T47D (cell line): ENCODE measurements at regions not wholly inside any gene's neighbourhood (a gene's known extent, or its start where the extent isn't known, plus 50 kb on each side); places are given as distances from the start of the nearest gene placed in this dataset.

Experiments used
- DNase-seq, 2 experiments: peaks; one replicate each; pipeline versions ENCODE4 v3.0.0 to v3.0.0-alpha.2; 2011 to 2012; ENCODE audit warnings: low read depth in 1 of 2, low spot score in 1 of 2
- JUND ChIP-seq: IDR thresholded peaks from 2 replicates; pipeline ENCODE4 v1.6.1; 2012; ENCODE audit warnings: low read depth
- in situ Hi-C: cut with HindIII; loops from 2 replicates; pipeline ENCODE4 v1.10.0; 2016; ENCODE audit warnings: low sequenced_read_pairs, low pct_unique_long_range_greater_than_20kb

GRCh38 chr21:22399681-22400514 lies 1401.7 kb downstream of the NCAM2 start:
- TF ChIP-seq JUND = peak; percentile 96
- peak in 1 of 2 experiments; percentile 95 for DNase-seq
- in situ Hi-C loops = no loop called here

GRCh38 chr21:22409571-22409970 lies 1411.4 kb downstream of the NCAM2 start:
- no peak for TF ChIP-seq JUND
- in situ Hi-C loops = no loop called here
- no peak for DNase-seq

GRCh38 chr21:22416555-22416954 lies 1418.3 kb downstream of the NCAM2 start:
- DNase-seq = no peak
- in situ Hi-C loops = no loop called here
- TF ChIP-seq JUND = no peak

GRCh38 chr21:22421416-22422180 lies 1423.4 kb downstream of the NCAM2 start:
- in situ Hi-C loops = no loop called here
- DNase-seq = no peak
- no peak for TF ChIP-seq JUND

- in situ Hi-C loops = no loop called here
- DNase-seq = no peak
Measured at GRCh38 chr21:22438428-22439086, 1440.3 kb downstream of the NCAM2 start.

GRCh38 chr21:22444990-22445389 lies 1446.8 kb downstream of the NCAM2 start:
- no peak for DNase-seq
- no peak for TF ChIP-seq JUND
- in situ Hi-C loops = no loop called here

More at GRCh38 chr21:22438428-22439086, 1440.3 kb downstream of the NCAM2 start:
- TF ChIP-seq JUND = no peak

- no peak for TF ChIP-seq JUND
- DNase-seq = no peak
- in situ Hi-C loops = no loop called here
Measured at GRCh38 chr21:22450507-22450906, 1452.3 kb downstream of the NCAM2 start.

- in situ Hi-C loops = no loop called here
- no peak for TF ChIP-seq JUND
- DNase-seq = no peak
Measured at GRCh38 chr21:22456241-22456640, 1458.0 kb downstream of the NCAM2 start.

- in situ Hi-C loops = no loop called here
- no peak for DNase-seq
- no peak for TF ChIP-seq JUND
Measured at GRCh38 chr21:22468893-22469292, 1470.7 kb downstream of the NCAM2 start.

- no peak for DNase-seq
Measured at GRCh38 chr21:22474403-22474802, 1476.2 kb downstream of the NCAM2 start.

GRCh38 chr21:22476214-22476613 lies 1478.0 kb downstream of the NCAM2 start:
- no peak for TF ChIP-seq JUND
- no peak for DNase-seq
- in situ Hi-C loops = no loop called here

More at GRCh38 chr21:22474403-22474802, 1476.2 kb downstream of the NCAM2 start:
- TF ChIP-seq JUND = no peak
- in situ Hi-C loops = no loop called here

- peak in 1 of 2 experiments; percentile 13 for DNase-seq
Measured at GRCh38 chr21:22476726-22477646, 1478.8 kb downstream of the NCAM2 start.

More at GRCh38 chr21:22476726-22477646, 1478.8 kb downstream of the NCAM2 start:
- in situ Hi-C loops = no loop called here
- TF ChIP-seq JUND = no peak
